ENCODE measurements at regions not wholly inside any gene's neighbourhood (a gene's known extent, or its start where the extent isn't known, plus 50 kb on each side); places are given as distances from the start of the nearest gene placed in this dataset.

GRCh38 chr11:70001246-70001645 is 76.9 kb upstream of the ANO1 start:
- no peak for DNase-seq

- DNase-seq = no peak
Observed at GRCh38 chr11:70002433-70002832, 75.7 kb upstream of the ANO1 start.

DNA sequence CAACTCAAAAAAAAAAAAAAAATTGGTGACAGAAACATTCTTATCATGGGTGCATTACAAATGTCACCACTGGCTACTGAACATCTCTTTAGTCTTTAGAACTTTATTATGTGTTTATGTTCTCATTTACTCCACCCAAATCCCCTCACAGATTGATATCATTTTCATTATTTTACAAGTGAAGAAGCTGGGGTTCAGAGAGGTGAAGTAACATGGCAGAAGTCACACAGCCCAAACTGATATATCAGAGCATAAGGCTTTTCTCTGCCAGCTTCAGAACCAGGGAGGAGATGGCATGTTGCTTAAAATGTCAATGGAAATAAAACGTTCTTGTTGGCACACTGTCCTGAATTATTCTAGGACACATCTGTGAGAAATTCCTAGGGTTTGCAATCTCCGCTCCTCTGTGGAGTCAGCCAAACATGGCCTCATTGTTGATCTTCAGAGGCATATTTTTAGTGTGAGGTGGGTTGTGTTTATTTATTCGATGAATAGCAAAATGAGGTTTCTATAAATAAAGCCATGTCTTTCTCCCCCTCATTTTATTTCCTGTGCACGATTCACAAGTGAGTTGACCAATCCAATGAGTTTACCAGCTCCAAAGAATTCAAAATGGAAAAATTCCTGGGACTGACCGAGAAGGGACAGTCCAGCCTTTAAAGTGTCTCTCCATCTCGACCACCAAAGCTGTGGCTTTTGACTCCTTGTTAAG is 72.9 kb upstream of the ANO1 start:
- no peak for DNase-seq

DNA sequence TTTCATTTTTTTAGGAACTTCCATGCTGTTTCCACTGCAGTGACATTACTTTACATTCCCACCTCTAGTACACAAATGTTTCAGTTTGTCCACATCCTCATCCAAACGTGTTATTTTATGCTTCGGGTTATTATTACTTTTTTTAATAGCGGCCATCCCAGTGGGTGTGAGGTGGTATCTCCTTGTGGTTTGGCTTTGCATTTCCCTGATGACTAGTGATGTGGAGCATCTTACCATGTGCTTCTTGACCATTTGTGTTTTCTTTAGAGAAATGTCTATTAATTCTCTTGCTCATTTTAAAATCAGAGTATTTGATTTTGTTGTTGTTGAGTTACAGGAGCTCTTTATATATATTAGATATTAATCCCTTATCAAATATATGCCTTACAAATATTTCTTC is 70.3 kb upstream of the ANO1 start:
- DNase-seq = no peak

DNA sequence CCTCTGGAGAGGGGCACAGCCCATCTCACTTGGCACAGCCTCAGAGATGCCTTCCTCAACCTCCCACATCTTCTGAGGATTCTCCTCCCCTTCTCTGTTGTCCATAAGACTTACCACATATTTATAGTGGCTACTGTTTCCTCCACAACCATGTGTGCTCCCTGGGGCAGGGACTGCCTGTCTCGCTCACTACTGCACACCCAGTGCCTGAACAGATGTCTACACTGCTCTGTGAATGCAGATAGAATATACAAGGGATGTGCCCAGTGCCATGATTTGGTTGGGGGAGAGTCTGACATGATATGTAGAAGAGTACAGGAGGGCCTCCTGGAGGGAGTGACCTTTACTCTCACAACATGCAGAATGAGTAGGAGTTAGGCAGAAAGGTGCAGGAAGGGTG is 67.3 kb upstream of the ANO1 start:
- DNase-seq = no peak

DNA sequence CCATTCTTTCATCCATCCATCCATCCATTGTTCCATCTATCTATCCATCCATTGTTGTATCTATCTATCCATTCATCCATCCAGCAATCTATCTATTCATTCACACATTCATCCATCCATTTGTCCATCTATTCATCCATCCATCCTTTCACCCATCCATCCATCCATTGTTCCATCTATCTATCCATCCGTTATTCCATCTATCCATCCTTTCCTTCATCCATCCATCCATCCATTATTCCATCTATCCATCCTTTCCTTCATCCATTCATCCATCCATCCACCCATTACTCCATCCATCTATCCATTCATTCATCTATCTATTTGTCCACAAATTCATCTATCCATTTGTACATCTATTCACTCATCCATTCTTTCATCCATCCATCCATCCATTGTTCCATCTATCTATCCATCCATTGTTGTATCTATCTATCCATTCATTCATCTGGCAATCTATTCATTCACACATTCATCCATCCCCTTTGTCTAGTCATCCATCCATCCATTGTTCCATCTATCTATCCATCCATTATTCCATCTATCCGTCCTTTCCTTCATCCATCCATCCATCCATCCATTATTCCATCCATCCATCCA is 65.9 kb upstream of the ANO1 start:
- DNase-seq = no peak

GRCh38 chr11:70014291-70014690 is 63.8 kb upstream of the ANO1 start:
- no peak for DNase-seq

GRCh38 chr11:70016666-70017367 is 61.3 kb upstream of the ANO1 start:
- DNase-seq = no peak

- no peak for DNase-seq
Observed at GRCh38 chr11:70018816-70019215, 59.3 kb upstream of the ANO1 start.

- DNase-seq = no peak
Observed at GRCh38 chr11:70019576-70020011, 58.5 kb upstream of the ANO1 start.

DNA sequence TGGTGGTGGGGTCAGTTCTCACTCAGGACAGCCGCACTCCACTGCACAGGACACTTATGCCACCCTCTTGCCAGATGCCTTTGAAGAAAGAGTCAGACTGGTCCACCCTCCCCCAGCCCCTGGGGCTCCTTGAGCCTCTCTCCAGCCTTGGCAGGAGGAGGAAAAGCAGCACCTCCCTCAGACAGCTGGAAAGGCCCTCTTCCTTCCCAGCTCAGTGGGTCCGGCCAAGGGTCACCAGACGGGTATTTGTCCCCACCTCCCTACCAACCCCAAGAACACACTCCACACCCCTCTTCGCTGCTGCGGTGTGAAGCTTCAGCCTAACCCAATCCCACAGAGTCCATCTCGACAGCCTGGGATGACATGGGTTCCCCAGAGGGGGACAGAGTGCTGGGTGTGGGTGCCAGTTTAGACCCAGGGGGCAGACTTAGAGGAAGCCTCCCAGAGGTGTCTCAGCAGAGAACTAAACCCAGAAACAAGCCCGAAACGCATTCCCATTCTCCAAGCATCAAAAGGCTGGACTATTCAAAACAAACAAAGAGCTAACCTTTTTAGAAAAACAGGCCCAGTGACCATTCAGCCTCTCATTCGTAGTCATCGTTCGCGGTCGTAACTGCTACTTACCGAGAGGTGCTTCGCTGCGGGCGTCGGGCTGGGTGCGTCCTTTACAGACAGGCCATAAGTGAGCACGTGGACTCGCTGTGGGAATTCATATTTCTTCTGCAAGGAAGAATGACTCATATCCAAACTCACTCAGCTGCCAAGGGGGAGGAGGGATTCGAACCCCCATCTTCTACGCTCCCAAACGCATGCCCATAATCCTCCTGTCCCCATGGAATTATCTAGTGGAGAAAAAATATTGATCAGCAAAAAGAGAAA is 57.5 kb upstream of the ANO1 start:
- DNase-seq = no peak

DNA sequence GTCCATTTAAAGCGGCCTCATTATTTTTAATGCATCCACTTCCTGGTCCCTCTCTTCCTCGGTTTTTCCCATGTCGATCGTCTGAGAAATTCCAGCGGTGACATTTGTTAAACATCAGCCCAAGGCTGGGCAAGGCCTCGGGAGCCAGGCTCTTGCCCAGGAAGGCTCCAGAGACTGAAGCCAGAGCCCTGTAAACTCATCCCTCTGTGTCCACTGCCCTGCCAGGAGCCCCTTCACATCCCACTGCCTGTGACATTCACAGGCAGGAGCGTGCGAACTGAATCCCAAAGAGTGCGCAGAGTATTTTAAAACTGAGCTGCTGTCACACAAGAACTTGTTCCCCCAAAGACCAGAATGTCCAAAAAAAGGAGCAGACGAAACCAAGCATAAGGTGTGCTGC is 56.5 kb upstream of the ANO1 start:
- DNase-seq = no peak

DNA sequence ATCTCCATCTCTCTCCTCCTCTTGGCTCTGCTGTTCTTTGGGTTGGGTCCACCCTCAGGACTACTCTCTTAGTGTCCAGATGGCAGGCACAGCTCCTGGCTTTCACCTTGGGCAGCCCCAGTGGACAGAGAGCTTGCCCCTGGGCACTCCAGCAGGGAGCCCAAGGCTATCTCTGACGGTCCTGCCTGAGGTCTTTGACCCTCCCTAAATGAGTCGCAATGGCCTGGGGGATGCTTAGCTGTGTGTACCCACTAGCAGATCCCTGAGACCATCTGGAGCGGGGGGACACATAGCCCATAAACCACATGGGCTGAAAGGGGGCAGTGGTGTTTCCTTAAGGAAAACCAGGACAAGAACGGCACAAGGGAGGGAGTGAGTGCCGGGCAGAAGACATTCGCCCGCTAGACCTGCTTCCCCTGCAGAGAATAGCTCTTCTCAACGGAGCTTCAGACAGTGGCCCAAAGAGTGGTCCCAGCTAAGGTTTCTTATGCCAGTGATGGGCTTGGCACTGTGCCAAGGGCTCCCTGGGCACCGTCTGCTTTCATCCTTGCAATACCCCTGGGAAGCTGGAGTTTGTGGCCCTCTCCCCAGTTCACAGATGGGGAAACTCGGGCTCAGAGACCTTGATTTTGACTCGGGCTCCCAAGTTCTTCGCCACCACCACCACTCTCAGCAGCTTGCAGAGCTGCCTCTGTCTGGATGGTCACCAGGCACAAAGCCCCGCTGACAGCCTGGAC is 53.9 kb upstream of the ANO1 start:
- no peak for DNase-seq

- no peak for DNase-seq
Observed at GRCh38 chr11:70024773-70025045, 53.4 kb upstream of the ANO1 start.

DNA sequence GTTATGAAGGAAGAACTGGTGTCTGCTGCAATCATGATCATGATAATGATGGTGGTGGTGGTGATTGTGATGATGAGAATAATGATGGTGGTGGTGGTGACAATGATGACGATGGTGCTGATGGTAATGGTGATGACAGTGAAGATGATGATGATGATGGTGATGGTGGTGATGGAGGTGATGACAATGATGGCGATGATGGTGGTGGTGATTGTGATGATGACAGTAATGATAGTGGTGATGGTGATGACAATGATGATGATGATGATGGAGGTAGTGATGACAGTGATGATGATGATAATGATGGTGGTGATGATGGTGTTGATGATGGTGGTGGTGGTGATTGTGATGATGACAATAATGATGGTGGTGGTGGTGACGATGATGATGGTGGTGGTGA is 52.8 kb upstream of the ANO1 start:
- DNase-seq = no peak

- no peak for DNase-seq
Observed at GRCh38 chr11:70026012-70026411, 52.1 kb upstream of the ANO1 start.

DNA sequence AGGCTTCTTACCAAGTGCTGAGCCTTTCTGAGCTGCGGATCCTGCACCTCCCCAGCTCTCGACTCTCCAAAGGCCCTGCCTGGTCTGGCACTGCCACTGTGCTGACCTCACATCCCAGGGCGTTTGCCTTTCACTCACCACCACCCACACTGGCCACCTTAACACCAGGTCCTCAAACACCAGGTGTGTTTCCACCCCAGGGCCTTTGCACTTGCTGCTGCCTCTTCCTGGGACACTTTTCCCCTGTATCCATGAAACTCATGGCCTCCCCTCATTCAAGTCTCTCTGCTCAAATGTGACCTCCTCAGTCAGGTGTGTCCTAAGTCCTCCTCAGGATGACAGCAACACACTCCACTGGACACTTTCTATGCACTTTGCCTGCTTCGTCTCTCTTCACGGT is 51.4 kb upstream of the ANO1 start:
- DNase-seq = no peak

DNA sequence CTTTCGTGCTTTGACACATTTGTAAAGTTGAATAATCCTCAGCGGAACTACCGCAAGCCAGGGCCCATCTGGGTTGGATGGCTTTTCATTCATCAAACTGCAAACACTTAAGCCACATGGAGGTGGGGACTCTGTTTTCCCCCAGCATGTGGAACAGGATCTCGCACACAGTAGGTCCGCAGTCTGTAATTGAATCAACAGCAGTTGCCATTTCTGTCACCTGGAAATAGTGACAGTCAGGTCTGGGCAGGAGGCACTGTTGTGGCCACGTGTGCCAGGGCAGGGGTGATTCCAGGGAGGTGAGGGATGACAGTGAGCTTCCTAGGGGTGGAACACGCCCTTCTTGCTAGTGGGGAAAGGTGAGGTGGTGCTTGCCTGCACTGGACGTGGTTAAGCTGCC is 50.7 kb upstream of the ANO1 start:
- DNase-seq = no peak

- DNase-seq = no peak
Observed at GRCh38 chr11:70028147-70028855, 49.8 kb upstream of the ANO1 start.
